B cell (primary cell): ENCODE measurements at regions not wholly inside any gene's neighbourhood (a gene's known extent, or its start where the extent isn't known, plus 50 kb on each side); places are given as distances from the start of the nearest gene placed in this dataset.

Experiments used
- EZH2 ChIP-seq: IDR thresholded peaks from 2 replicates; pipeline ENCODE4 v1.6.1; 2012; ENCODE audit warnings: borderline replicate concordance, low read depth, mild to moderate bottlenecking, moderate library complexity, low read length; ENCODE audit not compliant: insufficient read depth, poor library complexity, severe bottlenecking
- TF ChIP-seq, protein P1 (sequence below): fragments of 200-600 bp; IDR thresholded peaks from one replicate; pipeline ENCODE4 v1.8.0; 2022; ENCODE audit warnings: antibody characterized with exemption, mild to moderate bottlenecking

DNA sequence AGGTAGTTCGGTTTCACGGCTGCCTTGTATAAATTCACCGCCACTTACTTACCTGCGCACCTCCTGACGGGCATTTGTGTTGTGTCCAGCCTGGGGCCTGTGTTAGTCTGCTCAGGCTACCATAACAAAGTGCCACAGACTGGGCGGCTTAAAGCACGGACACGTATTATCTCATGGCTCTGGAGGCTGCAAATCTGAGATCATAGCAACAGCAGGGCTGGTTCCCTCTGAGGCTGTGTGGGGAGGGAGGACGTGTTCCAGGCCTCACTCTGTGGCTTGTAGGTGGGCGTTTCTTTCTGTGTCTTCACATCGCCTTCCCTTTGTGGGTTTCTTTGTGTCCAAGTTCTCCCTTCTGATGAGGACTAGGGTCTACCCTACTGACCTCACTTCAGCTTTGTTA is 93.5 kb upstream of the FZD10 start:
- TF ChIP-seq, protein P1, sequence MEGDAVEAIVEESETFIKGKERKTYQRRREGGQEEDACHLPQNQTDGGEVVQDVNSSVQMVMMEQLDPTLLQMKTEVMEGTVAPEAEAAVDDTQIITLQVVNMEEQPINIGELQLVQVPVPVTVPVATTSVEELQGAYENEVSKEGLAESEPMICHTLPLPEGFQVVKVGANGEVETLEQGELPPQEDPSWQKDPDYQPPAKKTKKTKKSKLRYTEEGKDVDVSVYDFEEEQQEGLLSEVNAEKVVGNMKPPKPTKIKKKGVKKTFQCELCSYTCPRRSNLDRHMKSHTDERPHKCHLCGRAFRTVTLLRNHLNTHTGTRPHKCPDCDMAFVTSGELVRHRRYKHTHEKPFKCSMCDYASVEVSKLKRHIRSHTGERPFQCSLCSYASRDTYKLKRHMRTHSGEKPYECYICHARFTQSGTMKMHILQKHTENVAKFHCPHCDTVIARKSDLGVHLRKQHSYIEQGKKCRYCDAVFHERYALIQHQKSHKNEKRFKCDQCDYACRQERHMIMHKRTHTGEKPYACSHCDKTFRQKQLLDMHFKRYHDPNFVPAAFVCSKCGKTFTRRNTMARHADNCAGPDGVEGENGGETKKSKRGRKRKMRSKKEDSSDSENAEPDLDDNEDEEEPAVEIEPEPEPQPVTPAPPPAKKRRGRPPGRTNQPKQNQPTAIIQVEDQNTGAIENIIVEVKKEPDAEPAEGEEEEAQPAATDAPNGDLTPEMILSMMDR, result no peak
- no peak for TF ChIP-seq EZH2
